HL-60 (cell line): ENCODE measurements at regions not wholly inside any gene's neighbourhood (a gene's known extent, or its start where the extent isn't known, plus 50 kb on each side); places are given as distances from the start of the nearest gene placed in this dataset.

Source experiments
- DNase-seq, 2 experiments: peaks; one replicate each; pipeline ENCODE4 v3.0.0-alpha.2; 2010 to 2020; ENCODE audit warnings: low read depth in 1 of 2, low spot score in 1 of 2
- H3K27ac ChIP-seq: fragments of 250-450 bp; sonication (Bioruptor Pico); replicated peaks from 2 replicates; pipeline ENCODE4 v1.5.1; 2020; ENCODE audit warnings: mild to moderate bottlenecking, moderate library complexity
- H3K27me3 ChIP-seq: fragments of 250-450 bp; sonication (Bioruptor Pico); 2 replicates; pipeline ENCODE4 v1.5.1; 2021; ENCODE audit warnings: mild to moderate bottlenecking, moderate library complexity; ENCODE audit not compliant: insufficient read depth, poor library complexity, severe bottlenecking
- H3K4me3 ChIP-seq: replicated peaks from 2 replicates; pipeline ENCODE4 v1.5.1; 2011; ENCODE audit warnings: mild to moderate bottlenecking, control low read depth, low read length; ENCODE audit not compliant: insufficient read depth
- GABPA ChIP-seq: IDR thresholded peaks from 2 replicates; pipeline ENCODE4 v1.6.1; 2012; ENCODE audit warnings: low read depth
- POLR2AphosphoS5 ChIP-seq: IDR thresholded peaks from 2 replicates; pipeline ENCODE4 v1.6.1; 2012; ENCODE audit warnings: low read depth
- SPI1 ChIP-seq: IDR thresholded peaks from 2 replicates; pipeline ENCODE4 v1.6.1; 2012; ENCODE audit warnings: low read depth, mild to moderate bottlenecking, borderline replicate concordance
- TF ChIP-seq, protein P1 (sequence below): IDR thresholded peaks from 2 replicates; pipeline ENCODE4 v1.6.1; 2012; ENCODE audit warnings: low read depth; ENCODE audit not compliant: insufficient replicate concordance
- TF ChIP-seq, protein P2 (sequence below): IDR thresholded peaks from one replicate; pipeline ENCODE4 v1.5.1; 2011; ENCODE audit warnings: low read length, control low read depth, inconsistent platforms; ENCODE audit not compliant: insufficient read depth

DNA sequence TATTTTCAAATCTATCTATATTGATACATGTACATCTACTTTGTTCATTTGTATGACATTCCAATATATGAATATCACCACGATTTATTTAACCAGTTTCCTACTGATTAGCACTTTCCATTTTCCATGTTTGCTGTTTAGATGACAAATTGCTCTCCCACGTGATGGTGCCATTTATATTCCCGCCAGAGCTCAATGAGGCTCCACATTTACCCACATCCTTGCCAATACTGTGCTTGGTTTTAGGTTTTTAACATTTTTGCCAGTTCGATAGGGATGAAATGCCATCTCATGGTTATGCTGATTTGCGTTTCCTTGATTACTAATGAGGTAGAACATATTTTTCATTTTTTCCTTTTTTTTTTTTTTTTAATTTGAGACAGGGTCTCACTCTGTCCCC is 86.7 kb upstream of the TRIM2 start:
- Histone ChIP-seq H3K27ac (no peak overlapping the region), H3K27me3 (no peaks in the 10 kb centered on the region), H3K4me3 (no peak overlapping the region)
- DNase-seq: no peak
- TF ChIP-seq, protein P1, sequence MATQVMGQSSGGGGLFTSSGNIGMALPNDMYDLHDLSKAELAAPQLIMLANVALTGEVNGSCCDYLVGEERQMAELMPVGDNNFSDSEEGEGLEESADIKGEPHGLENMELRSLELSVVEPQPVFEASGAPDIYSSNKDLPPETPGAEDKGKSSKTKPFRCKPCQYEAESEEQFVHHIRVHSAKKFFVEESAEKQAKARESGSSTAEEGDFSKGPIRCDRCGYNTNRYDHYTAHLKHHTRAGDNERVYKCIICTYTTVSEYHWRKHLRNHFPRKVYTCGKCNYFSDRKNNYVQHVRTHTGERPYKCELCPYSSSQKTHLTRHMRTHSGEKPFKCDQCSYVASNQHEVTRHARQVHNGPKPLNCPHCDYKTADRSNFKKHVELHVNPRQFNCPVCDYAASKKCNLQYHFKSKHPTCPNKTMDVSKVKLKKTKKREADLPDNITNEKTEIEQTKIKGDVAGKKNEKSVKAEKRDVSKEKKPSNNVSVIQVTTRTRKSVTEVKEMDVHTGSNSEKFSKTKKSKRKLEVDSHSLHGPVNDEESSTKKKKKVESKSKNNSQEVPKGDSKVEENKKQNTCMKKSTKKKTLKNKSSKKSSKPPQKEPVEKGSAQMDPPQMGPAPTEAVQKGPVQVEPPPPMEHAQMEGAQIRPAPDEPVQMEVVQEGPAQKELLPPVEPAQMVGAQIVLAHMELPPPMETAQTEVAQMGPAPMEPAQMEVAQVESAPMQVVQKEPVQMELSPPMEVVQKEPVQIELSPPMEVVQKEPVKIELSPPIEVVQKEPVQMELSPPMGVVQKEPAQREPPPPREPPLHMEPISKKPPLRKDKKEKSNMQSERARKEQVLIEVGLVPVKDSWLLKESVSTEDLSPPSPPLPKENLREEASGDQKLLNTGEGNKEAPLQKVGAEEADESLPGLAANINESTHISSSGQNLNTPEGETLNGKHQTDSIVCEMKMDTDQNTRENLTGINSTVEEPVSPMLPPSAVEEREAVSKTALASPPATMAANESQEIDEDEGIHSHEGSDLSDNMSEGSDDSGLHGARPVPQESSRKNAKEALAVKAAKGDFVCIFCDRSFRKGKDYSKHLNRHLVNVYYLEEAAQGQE: no peak
- TF ChIP-seq GABPA (no peak), SPI1 (no peak)

DNA sequence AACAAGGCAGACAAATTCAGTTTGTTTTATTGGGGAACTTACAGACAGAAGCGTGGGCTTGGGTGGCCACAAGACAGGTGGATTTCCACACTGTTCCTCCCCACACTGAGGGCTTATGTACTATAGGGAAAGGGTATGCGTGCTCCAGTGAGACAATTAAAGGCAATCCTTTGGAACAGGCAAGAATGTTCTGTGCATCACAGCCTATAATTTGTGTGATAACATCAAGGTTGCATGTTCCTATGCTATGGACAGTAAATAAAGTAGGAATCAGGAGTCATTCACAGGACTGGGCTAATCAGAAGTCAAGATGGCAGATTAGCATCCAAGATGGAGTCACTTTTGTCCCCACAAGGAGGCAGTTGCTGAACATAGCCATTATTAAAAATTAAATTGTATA is 84.6 kb upstream of the TRIM2 start:
- H3K27me3 ChIP-seq: no peaks in the 10 kb centered on the region
- TF ChIP-seq POLR2AphosphoS5: no peak
- TF ChIP-seq, protein P1: no peak
- TF ChIP-seq, protein P2, sequence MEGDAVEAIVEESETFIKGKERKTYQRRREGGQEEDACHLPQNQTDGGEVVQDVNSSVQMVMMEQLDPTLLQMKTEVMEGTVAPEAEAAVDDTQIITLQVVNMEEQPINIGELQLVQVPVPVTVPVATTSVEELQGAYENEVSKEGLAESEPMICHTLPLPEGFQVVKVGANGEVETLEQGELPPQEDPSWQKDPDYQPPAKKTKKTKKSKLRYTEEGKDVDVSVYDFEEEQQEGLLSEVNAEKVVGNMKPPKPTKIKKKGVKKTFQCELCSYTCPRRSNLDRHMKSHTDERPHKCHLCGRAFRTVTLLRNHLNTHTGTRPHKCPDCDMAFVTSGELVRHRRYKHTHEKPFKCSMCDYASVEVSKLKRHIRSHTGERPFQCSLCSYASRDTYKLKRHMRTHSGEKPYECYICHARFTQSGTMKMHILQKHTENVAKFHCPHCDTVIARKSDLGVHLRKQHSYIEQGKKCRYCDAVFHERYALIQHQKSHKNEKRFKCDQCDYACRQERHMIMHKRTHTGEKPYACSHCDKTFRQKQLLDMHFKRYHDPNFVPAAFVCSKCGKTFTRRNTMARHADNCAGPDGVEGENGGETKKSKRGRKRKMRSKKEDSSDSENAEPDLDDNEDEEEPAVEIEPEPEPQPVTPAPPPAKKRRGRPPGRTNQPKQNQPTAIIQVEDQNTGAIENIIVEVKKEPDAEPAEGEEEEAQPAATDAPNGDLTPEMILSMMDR: no peak
- TF ChIP-seq SPI1: no peak
- TF ChIP-seq GABPA: no peak
- DNase-seq: no peak
- no peak overlapping the region for H3K27ac ChIP-seq
- H3K4me3 ChIP-seq: no peak overlapping the region

DNA sequence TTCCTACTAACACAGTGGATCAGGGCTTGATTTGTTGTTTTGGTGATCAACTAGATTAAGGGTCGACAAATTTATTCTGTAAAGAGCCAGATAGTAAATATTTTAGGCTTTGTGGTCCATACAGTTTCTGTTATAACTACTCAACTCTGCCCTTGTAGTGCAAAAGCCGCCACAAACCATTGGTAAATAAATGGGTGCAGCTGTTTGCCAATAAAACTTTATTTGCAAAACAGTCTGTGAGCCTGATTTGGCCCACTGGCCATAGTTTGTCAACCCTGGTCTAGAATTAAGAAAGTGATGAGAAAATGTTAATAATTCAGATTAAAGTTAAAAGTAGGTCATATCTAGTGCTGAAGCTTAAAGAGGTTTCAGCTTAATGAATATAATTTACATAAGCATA is 84.0 kb upstream of the TRIM2 start:
- DNase-seq: no peak
- no peak for TF ChIP-seq GABPA
- TF ChIP-seq, protein P1: no peak
- TF ChIP-seq POLR2AphosphoS5: no peak
- TF ChIP-seq, protein P2: no peak
- TF ChIP-seq SPI1: no peak
- H3K27ac ChIP-seq: no peak overlapping the region
- H3K27me3 ChIP-seq: no peaks in the 10 kb centered on the region
- H3K4me3 ChIP-seq: no peak overlapping the region

DNA sequence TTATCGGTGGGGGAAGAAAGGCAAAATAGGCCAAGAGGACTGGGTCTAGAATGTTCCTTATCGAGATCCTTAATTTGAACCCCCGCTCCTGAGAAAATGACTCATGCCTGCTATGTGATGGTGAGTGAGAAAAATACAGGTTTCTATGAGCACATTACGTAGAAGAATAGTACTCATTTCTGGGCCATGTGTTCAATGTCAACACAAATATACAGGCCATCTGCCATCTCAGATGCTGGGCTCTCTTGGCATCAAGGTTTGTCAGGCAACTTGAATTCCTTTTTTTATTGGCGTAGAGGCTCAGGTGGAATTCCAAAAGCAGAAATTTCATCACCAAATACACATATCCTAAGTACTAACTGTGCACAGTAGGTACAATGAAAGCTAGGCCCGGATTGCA is 81.4 kb upstream of the TRIM2 start:
- no peak overlapping the region for H3K27ac ChIP-seq
- TF ChIP-seq GABPA: no peak
- TF ChIP-seq POLR2AphosphoS5: no peak
- TF ChIP-seq, protein P2: no peak
- TF ChIP-seq, protein P1: no peak
- no peak for TF ChIP-seq SPI1

More for the DNA sequence above, 81.4 kb upstream of the TRIM2 start:
- Histone ChIP-seq H3K27me3 (no peaks in the 10 kb centered on the region), H3K4me3 (no peak overlapping the region)
- DNase-seq: no peak
